ENCODE measurements at regions not wholly inside any gene's neighbourhood (a gene's known extent, or its start where the extent isn't known, plus 50 kb on each side); places are given as distances from the start of the nearest gene placed in this dataset.

DNA sequence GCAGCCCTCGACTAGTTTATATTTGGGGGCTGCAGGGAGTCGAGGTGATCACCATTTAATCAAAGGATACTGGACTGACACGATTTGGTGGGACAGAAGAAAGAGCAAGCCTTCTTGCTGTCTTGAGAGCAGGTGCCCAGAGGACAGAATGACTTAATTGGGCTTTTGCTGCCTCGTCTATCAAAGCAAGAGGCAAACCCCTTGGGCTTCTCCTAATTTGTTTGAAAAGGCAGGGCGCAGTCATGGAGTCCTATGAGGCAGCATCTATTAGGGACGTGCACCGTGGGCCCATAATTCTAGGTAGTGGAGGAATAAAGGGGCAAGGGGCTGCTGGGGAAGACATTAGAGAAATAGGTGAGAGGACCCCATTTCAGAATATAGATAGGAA is 1411.3 kb downstream of the TBC1D22A start:
- TF ChIP-seq POLR2A (IDR thresholded peaks at IDR 0.05), result no peak
- TF ChIP-seq POLR2AphosphoS5 (IDR thresholded peaks at IDR 0.05), result no peak
